GM18508 (cell line): ENCODE measurements at regions not wholly inside any gene's neighbourhood (a gene's known extent, or its start where the extent isn't known, plus 50 kb on each side); places are given as distances from the start of the nearest gene placed in this dataset.
"Not testable (repeated sequence)": the region's sequence is repeated elsewhere in the genome, so short reads cannot be mapped to it uniquely, and the experiment has no call there.

ENCODE experiments used
- ATAC-seq: cut with Tn5 transposase; IDR thresholded peaks from one replicate; pipeline ENCODE4 v1.9.1; 2021; ENCODE audit warnings: moderate number of reproducible peaks; ENCODE audit not compliant: insufficient read depth, unreplicated experiment

DNA sequence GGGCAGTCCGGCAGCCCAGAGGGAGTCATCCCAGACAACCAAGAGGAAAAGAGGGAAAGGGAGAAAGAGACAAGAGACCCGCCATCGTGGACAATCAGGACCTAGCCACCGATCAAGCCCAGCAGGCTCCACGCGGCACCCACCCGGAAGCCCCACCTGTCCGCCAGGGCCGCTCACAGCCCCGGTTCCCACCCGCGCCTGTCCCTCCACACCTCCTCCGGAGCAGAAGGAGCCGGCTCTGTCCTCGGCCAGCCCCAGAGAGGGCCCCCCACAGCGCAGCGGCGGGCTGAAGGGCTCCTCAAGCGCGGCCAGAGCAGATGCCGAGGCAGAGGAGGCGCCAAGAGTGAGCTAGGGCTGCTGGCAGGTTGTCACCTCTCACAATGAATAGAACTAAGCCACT lies 784.7 kb upstream of the FBXO33 start:
- no peak for ATAC-seq

DNA sequence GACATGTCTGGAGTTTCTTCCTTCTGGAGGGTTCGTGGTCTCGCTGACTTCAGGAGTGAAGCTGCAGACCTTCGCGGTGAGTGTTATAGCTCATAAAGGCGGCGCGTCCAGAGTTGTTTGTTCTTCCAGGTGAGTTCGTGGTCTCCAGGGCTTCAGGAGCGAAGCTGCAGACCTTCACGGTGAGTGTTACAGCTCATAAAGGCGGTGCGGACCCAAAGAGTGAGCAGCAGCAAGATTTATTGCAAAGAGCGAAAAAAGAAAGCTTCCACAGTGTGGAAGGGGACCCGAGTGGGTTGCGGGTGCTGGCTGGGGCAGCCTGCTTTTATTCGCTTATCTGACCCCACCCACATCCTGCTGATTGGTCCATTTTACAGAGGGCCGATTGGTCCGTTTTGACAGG lies 784.2 kb upstream of the FBXO33 start:
- not testable (repeated sequence) for ATAC-seq

DNA sequence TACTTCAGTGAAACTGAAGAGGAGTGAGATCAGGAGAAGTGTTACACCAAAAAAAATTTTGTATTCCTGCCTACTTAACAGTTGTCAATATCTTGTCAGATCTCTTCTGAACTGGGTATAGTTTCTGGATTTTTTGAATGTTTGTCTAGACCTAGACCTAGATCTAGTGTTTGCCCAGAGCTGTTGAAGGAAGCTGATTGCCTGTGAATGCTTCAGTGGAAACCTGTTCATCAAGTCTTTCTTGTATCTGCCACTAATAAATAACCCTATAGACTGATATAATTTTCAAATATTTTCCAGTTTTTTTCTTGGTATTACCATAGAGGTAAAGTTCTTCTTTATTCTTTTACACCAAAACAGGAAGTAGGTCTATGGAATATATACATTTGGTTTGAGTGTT lies 781.5 kb upstream of the FBXO33 start:
- no peak for ATAC-seq

DNA sequence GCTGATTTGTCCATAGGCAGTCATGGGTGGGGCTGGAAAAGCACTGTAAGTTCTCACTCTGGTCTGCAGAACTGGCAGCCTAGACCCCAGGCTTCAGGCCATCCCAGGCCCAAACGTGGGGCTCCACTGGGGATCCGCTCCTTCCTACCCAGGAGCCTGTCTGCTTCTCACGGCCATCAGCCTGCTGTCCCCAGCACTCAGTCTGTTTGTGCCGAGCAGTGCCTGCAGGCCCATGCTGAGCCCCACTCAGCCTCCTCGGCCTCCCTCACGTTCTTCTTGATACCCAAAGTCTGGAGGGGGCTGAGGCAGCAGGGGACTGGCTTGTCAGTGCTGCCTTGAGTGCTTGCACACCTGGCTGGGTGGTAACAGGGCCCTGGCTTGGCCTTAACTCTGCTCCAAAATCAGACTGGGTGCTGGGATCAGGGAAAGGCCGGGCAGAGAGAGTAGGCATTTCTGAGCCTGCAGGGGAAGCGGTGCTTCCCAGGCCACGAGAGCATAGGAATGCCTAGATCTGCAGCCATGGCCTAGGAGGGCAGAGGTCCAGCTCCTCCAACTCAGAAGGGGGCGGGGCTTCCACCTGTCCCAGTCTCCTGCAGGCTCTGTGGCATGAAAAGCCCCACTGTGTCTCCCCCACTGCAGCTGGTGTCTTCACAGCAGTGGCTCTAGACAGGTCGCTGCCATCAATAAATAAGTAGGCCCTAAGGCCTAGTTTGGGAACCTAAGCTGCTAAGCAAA lies 772.4 kb upstream of the FBXO33 start:
- ATAC-seq, result no peak

DNA sequence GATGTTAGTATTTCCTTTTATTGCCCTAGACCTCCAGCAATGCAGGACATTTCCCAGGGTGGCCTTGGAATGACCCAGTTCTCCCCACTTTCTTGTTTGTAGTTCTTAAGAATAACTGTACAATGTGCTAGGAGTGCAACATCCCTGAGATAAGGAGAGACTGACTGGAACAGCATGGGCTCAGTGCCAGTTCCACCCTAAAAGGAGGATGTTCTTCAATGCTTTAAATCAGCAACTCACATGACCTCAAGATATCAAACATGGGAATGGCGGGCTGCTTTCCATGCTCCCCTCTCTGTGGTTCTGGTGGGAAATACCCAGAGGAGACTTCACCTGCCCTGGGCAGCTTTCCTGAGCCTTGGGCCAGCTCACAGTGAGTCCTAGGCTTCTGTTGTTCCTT lies 766.9 kb upstream of the FBXO33 start:
- ATAC-seq, result no peak

- ATAC-seq, result no peak
These were observed 765.1 kb upstream of the FBXO33 start for GRCh38 chr14:40197344-40197743.

DNA sequence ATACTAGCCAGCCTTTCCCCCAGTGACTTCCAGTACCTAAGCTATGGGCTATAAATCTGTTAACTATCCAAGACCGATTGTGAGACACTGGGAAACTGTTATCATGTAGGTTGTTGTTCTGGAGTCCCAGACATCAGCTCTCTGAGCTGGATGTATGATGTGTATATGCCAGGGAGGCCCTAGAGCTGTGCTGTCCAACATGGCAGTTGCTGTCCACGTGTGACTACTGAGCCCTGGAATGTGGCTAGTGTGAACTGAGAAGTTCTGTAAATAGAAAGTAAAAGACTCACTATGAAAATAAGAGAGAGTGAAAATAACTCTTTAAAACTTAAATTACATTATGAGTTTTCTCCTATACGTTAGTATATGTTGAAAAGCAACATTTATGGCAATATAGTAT lies 755.8 kb upstream of the FBXO33 start:
- ATAC-seq, result no peak

- ATAC-seq, result no peak
These were observed 731.9 kb upstream of the FBXO33 start for GRCh38 chr14:40164083-40164482.

DNA sequence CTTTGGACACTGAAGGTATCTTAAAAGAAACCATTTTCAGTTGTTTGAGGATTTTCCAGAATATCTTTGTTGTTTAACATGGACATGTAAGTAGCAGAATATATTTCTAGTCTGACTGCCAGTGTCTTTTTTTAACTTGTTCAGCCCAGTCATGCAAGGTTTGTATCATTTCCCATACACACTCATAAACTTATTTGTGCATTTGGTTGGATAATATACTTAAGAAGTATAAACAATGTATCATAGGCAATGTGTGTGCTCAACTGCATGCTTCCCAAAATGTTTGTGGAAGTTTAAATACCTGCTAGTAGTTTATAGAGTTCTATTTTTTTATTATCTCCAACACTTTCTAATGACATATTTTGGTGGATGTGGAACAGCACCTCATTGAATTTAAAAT lies 707.4 kb upstream of the FBXO33 start:
- no peak for ATAC-seq

- ATAC-seq, result no peak
These were observed 701.2 kb upstream of the FBXO33 start for GRCh38 chr14:40133463-40133862.

- ATAC-seq, result no peak
These were observed 696.9 kb upstream of the FBXO33 start for GRCh38 chr14:40129159-40129558.

- ATAC-seq, result no peak
These were observed 691.6 kb upstream of the FBXO33 start for GRCh38 chr14:40123816-40124215.

DNA sequence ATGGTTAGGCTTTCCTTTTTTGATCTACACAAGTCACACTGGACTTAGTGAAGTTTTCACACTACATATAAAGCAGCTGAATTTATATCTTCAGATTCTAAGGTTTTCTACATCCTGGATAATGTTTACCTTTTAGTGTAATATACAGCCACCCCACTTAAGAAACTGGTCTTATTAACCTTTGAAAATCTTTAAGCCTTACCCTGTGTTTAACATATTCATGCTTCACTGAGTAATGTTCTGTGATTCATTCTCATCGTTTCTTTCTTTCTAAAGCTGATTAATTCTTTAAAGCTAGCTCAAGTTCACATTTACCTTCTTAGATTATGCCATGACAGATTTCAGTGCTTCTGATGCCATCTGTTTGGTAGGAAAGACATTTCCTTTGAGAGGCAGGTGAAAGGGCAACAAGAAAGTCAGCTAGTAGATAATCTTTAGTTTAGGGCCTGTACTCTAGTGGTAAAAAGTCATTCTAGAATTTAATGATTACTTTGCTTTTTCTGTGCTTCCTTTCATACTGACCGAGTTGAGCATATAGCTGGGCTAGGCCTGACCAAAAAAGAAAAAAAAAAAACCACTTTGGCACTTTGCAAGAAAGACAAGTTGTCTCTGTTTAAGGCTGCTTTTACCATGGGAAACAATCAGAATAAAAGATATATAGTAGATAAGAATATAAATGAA lies 690.9 kb upstream of the FBXO33 start:
- peak; percentile 54 for ATAC-seq

DNA sequence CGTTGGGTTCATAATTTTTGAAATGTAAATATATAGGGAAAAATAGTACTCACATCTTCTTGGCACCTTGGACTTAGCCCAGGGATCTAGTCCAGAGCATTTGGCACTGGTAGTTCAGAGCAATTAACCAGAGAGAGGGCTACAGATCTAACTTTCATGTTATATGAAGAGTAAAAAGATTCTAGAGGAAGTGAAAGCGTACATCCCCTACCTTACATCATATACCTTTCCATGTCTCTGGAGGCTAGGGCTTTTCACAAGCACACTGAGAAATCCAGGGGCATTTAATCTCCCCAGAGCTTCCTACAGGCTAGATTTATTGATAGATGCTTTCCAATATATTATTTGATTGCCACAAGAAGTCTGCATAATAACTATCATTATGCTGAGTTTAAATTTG lies 687.5 kb upstream of the FBXO33 start:
- ATAC-seq, result no peak

- ATAC-seq, result no peak
These were observed 687.1 kb upstream of the FBXO33 start for GRCh38 chr14:40119321-40119720.

GRCh38 chr14:40115583-40115982 lies 683.4 kb upstream of the FBXO33 start:
- no peak for ATAC-seq

DNA sequence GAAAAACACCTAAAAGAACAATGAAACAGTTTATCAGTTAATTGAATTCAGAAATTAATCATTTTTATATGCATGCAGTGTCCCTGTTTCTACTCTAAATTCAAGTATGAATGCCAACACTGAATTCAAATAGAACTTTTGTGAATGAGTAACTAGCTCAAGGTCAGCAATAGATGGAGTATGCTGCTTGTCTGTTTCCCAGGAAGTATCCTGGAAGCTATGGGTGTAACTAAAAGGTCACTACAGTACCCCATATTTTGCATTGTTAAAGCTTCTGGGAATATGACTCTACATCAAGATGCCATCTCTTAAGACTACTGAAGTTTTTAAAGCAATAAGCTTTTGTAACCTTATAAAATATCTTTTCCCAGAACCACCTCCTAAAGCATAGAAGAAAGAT lies 681.4 kb upstream of the FBXO33 start:
- no peak for ATAC-seq

- no peak for ATAC-seq
These were observed 668.4 kb upstream of the FBXO33 start for GRCh38 chr14:40100544-40101196.

GRCh38 chr14:40099316-40099715 lies 667.1 kb upstream of the FBXO33 start:
- ATAC-seq, result no peak

GRCh38 chr14:40098468-40098867 lies 666.2 kb upstream of the FBXO33 start:
- ATAC-seq, result no peak

- ATAC-seq, result no peak
These were observed 664.7 kb upstream of the FBXO33 start for GRCh38 chr14:40096968-40097367.

DNA sequence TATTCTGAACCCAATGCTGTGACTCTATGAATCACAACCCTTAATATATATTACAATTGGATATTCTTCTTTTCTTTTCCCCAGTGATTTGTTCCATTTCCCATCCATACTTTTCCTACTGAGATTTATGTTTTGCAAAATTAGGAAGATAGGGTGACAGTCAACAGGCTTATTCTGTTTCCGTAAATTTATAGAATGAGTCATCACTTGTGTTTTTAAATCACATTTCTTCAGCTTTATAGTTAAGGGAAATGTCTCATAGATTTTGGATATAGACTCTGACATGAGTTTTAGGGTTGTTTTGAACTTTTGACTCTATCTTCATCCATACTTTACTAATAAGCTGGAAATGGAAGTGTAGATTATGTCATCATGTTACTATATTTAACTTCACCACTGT lies 661.6 kb upstream of the FBXO33 start:
- no peak for ATAC-seq
